ENCODE measurements at regions not wholly inside any gene's neighbourhood (a gene's known extent, or its start where the extent isn't known, plus 50 kb on each side); places are given as distances from the start of the nearest gene placed in this dataset.
"Not testable (repeated sequence)": the region's sequence is repeated elsewhere in the genome, so short reads cannot be mapped to it uniquely, and the experiment has no call there.

GRCh38 chr5:125073090-125073489 lies 326.7 kb upstream of the ZNF608 start:
- TF ChIP-seq POLR2A (IDR thresholded peaks at IDR 0.05) (no peak), CTCF (IDR thresholded peaks at IDR 0.05) (no peak)
- intact Hi-C loops (cut with DNase I; ENCODE audit: low total_unique reads), result no loop called here
- WGBS, 2 donors, result 90 to 97% methylated on average over 1 of the region's 1 CpG
- no peak for DNase-seq (ENCODE audit: low spot score in 2 of 2)
- H3K4me3 ChIP-seq (ENCODE audit: low read depth, poor library complexity, severe bottlenecking), result no peak overlapping the region

GRCh38 chr5:125075567-125075966 lies 329.1 kb upstream of the ZNF608 start:
- DNase-seq (ENCODE audit: low spot score in 2 of 2), result no peak
- no peak for TF ChIP-seq CTCF (IDR thresholded peaks at IDR 0.05)
- no peak for TF ChIP-seq POLR2A (IDR thresholded peaks at IDR 0.05)
- no peak overlapping the region for H3K4me3 ChIP-seq (ENCODE audit: low read depth, poor library complexity, severe bottlenecking)
- 82 to 87% methylated on average over 2 of the region's 2 CpGs for WGBS, 2 donors
- intact Hi-C loops (cut with DNase I; ENCODE audit: low total_unique reads), result no loop called here

GRCh38 chr5:125079028-125079427 lies 332.6 kb upstream of the ZNF608 start:
- intact Hi-C loops (cut with DNase I; ENCODE audit: low total_unique reads); DNase-seq (ENCODE audit: low spot score in 2 of 2); H3K4me3 ChIP-seq (ENCODE audit: low read depth, poor library complexity, severe bottlenecking): not testable (repeated sequence)
- 96 to 97% methylated on average over 5 of the region's 5 CpGs for WGBS, 2 donors

GRCh38 chr5:125081101-125081500 lies 334.7 kb upstream of the ZNF608 start:
- TF ChIP-seq POLR2A (IDR thresholded peaks at IDR 0.05) (no peak), CTCF (IDR thresholded peaks at IDR 0.05) (no peak)
- 78 to 86% methylated on average over 3 of the region's 3 CpGs for WGBS, 2 donors
- intact Hi-C loops (cut with DNase I; ENCODE audit: low total_unique reads), result no loop called here
- no peak overlapping the region for H3K4me3 ChIP-seq (ENCODE audit: low read depth, poor library complexity, severe bottlenecking)
- DNase-seq (ENCODE audit: low spot score in 2 of 2), result no peak

GRCh38 chr5:125083981-125084380 lies 337.5 kb upstream of the ZNF608 start:
- no peak for DNase-seq (ENCODE audit: low spot score in 2 of 2)
- intact Hi-C loops (cut with DNase I; ENCODE audit: low total_unique reads), result no loop called here
- H3K4me3 ChIP-seq (ENCODE audit: low read depth, poor library complexity, severe bottlenecking), result no peak overlapping the region
- TF ChIP-seq CTCF (IDR thresholded peaks at IDR 0.05), result no peak
- TF ChIP-seq POLR2A (IDR thresholded peaks at IDR 0.05), result no peak

- WGBS, 2 donors, result 75 to 76% methylated on average over 2 of the region's 2 CpGs
- intact Hi-C loops (cut with DNase I; ENCODE audit: low total_unique reads), result no loop called here
- no peak overlapping the region for H3K4me3 ChIP-seq (ENCODE audit: low read depth, poor library complexity, severe bottlenecking)
- TF ChIP-seq POLR2A (IDR thresholded peaks at IDR 0.05) (no peak), CTCF (IDR thresholded peaks at IDR 0.05) (no peak)
- no peak for DNase-seq (ENCODE audit: low spot score in 2 of 2)
Observed at GRCh38 chr5:125085797-125086505, 339.5 kb upstream of the ZNF608 start.

Measured in lower leg skin (tissue), 4 donors.